Effector memory CD8-positive, alpha-beta T cell (primary cell): ENCODE measurements at regions not wholly inside any gene's neighbourhood (a gene's known extent, or its start where the extent isn't known, plus 50 kb on each side); places are given as distances from the start of the nearest gene placed in this dataset.

ENCODE experiments used
- ATAC-seq: fragments of 150-1000 bp; cut with Tn5 transposase; replicated peaks from 2 replicates; pipeline ENCODE4 v1.10.0; 2021; ENCODE audit warnings: mild to moderate bottlenecking, moderate library complexity
- DNase-seq, 3 experiments: peaks; one replicate each; pipeline ENCODE4 v3.0.0; 2021
- H3K27ac Mint-ChIP-seq, 2 donors: one replicate each; pipeline ENCODE4 v1.8.0; 2022; ENCODE audit warnings: mild to moderate bottlenecking in 2 of 2, mixed read lengths in 2 of 2, moderate library complexity in 2 of 2
- H3K27me3 Mint-ChIP-seq, 2 donors: one replicate each; pipeline ENCODE4 v1.8.0; 2022; ENCODE audit warnings: mixed read lengths in 2 of 2
- H3K36me3 Mint-ChIP-seq: one replicate; pipeline ENCODE4 v1.8.0; 2022; ENCODE audit warnings: mild to moderate bottlenecking, moderate library complexity, mixed read lengths; ENCODE audit not compliant: insufficient read depth
- H3K4me1 Mint-ChIP-seq, 2 donors: one replicate each; pipeline ENCODE4 v1.8.0; 2022; ENCODE audit warnings: low read depth in 2 of 2, mixed read lengths in 2 of 2
- H3K4me3 Mint-ChIP-seq, 2 donors: one replicate each; pipeline ENCODE4 v1.8.0; 2022; ENCODE audit warnings: mild to moderate bottlenecking in 2 of 2, mixed read lengths in 2 of 2, moderate library complexity in 2 of 2
- H3K9me3 Mint-ChIP-seq, 2 donors: one replicate each; pipeline ENCODE4 v1.8.0; 2022; ENCODE audit warnings: mixed read lengths in 2 of 2

DNA sequence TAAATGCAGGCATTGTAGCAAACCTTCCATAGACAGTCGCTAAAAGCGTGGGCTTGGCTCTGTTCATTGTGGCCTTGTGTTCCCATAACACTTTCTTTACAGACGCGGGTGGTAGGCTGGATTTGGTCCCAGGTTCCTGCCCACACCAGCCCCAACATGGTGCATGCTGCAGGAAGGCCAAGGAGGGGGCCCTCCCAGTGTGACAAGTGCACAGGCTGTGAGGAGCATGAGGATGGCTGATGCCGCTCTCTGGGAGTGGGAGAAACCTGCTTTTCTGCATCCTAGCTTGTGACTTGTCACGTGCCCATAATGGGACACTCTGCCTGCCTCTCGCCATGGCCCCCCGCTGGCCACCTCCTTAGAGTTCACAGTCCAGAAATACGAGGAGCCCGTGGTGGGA, 161.8 kb upstream of the B3GAT1 start:
- Mint-ChIP-seq H3K27me3 (peaks cover 42 to 62% of the 10 kb centered on the region in 2 donors), H3K4me3 (no peak overlapping the region), H3K4me1 (no peaks in the 10 kb centered on the region), H3K27ac (no peak overlapping the region), H3K36me3 (no peaks in the 10 kb centered on the region), H3K9me3 (no peaks in the 10 kb centered on the region)
- no peak for ATAC-seq
- no peak for DNase-seq

DNA sequence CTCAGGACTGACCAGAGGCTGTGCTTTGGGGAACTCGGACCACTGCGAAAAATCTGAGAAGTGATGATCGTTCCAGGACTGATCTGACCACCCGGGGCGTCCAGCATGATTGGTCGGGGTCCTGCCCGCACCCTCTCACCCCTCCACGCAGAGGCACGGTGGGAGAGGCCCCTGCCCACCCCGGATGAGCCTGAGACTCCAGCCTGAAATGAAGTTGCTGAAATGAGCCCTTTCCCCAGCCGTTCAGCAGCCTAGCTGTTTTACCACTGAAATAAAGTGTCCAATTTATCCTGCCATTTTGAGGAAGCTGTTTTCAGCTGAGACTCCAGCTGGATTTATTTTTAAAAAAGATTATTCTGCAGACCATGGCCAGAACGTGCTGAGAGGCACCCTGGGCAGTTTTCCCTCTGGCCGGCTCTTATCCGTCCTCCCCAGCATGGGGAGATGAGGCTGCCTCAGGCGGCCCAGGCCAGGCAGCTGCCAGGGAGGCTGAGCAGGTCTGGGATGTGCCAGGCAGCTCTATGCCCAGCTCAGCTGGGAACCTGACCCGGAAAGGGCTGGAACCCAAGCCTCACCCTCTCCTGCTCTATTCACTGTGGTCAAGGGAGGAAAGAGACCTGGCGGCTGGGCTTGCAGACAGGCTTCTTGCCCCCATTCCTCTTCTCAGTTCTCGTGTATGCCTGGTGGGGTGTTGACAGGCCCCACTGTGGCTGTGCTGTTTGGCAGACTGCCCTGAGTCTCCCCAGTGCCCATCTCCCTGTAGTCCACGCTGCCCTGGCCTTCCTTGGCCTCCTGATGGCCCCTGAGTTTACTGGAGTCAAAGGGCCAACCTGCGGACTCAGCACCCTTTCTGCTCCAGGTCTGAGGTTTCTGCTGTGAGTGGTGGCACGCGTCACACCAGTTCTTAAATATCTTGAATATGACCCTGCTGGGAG, 161.0 kb upstream of the B3GAT1 start:
- Mint-ChIP-seq H3K27me3 (peaks cover 37 to 56% of the 10 kb centered on the region in 2 donors), H3K4me1 (no peaks in the 10 kb centered on the region), H3K4me3 (no peak overlapping the region), H3K9me3 (no peaks in the 10 kb centered on the region), H3K36me3 (no peaks in the 10 kb centered on the region), H3K27ac (no peak overlapping the region)
- no peak for DNase-seq
- ATAC-seq, result no peak

DNA sequence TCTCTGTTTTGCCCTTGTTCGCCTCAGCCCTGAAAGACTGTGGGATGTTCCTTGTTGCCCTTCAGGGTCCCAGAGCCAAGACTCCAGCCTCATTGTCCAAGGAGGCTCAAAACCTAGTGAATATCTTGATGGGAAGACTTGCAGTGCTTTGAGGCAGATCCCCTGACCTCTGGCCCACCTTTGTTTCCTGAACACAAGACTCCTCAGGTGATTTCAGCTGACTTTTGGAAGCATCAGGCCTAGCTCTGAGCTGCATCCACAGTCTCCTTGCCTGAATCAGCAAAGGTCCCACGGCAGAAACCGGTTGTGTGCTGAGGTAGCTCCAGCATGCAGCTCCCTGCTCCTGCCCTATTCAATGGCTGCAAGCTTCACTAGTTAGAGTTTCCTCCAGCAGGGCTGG, 159.3 kb upstream of the B3GAT1 start:
- ATAC-seq (no peak), DNase-seq (no peak)
- Mint-ChIP-seq H3K9me3 (no peaks in the 10 kb centered on the region), H3K27ac (no peak overlapping the region), H3K36me3 (no peaks in the 10 kb centered on the region), H3K4me3 (no peak overlapping the region), H3K4me1 (no peaks in the 10 kb centered on the region), H3K27me3 (peaks cover 30 to 39% of the 10 kb centered on the region in 2 donors)

DNA sequence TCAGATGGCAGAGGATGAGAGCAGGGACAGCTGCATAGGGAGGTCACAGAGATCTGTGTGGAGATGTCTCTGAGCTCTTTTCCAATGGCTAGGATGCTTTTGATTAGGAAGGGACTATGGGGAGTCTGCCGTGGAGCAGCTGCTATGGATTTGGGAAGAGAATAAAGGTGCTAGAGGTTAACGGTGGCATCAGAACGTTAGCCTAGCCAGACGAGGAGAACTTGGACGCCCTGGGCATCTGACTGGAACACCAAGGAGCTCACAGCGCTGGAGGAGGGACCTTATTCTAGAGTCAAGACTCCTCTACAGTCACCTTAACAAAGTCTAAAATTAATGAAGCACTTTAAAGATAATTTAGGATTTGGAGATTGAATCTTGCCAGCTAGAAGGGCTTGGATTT, 157.2 kb upstream of the B3GAT1 start:
- Mint-ChIP-seq H3K27me3 (peaks cover 21 to 22% of the 10 kb centered on the region in 2 donors), H3K4me1 (no peaks in the 10 kb centered on the region), H3K36me3 (no peaks in the 10 kb centered on the region), H3K4me3 (no peak overlapping the region), H3K9me3 (no peaks in the 10 kb centered on the region), H3K27ac (no peak overlapping the region)
- ATAC-seq, result no peak
- no peak for DNase-seq

DNA sequence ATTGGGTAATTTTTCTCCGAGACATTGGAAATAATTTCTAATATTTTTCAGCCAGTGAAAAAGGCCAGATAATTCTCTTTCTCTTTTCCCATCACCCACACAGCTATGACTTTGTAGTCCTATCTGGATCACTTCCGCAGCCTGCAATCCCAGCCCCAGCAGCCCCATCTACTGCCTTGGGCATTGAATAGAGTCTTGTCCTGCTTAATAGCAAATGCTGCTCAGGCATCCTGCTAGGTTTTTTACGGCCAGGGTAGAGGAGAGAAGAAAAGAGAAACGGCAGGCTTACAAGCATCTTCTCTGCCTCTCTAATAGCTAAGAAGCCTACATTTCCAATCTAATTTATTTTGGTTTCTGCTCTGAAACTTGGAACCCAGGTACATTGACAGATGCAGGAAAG, 154.3 kb upstream of the B3GAT1 start:
- Mint-ChIP-seq H3K27me3 (peaks cover 16% of the 10 kb centered on the region in 2 donors), H3K27ac (no peak overlapping the region)
- no peak for ATAC-seq

DNA sequence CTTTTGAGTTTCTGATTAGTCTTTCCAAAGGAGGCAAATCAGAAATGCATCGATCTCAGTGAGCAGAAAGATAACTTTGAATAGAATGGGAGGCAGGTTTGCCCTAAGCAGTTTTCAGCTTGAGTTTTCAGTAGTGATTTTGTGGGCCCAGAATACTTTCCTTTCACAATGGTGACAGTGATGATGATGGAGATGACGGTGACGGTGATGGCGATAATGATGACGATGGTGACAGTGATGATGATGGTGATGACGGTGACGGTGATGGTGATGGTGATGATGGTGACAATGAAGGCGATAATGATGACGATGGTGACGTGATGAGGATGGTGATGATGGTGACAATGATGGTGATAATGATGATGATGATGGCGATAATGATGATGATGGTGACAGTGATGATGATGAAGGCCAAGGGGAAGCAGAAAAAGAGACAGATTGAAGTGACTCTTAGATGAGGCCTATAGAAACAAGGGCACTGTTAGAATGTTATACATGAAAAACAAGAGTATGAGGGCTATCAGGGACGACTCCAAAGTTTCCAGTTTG, 153.4 kb upstream of the B3GAT1 start:
- DNase-seq (no peak), ATAC-seq (no peak)
- Mint-ChIP-seq H3K4me3 (no peak overlapping the region), H3K9me3 (no peaks in the 10 kb centered on the region), H3K36me3 (no peaks in the 10 kb centered on the region), H3K27ac (no peak overlapping the region), H3K4me1 (no peaks in the 10 kb centered on the region), H3K27me3 (peaks cover 16 to 17% of the 10 kb centered on the region in 2 donors)

More for the DNA sequence above, 154.3 kb upstream of the B3GAT1 start:
- H3K4me3 Mint-ChIP-seq, result no peak overlapping the region
- DNase-seq, result no peak
- no peaks in the 10 kb centered on the region for H3K4me1 Mint-ChIP-seq
- H3K9me3 Mint-ChIP-seq, result no peaks in the 10 kb centered on the region
- H3K36me3 Mint-ChIP-seq, result no peaks in the 10 kb centered on the region

DNA sequence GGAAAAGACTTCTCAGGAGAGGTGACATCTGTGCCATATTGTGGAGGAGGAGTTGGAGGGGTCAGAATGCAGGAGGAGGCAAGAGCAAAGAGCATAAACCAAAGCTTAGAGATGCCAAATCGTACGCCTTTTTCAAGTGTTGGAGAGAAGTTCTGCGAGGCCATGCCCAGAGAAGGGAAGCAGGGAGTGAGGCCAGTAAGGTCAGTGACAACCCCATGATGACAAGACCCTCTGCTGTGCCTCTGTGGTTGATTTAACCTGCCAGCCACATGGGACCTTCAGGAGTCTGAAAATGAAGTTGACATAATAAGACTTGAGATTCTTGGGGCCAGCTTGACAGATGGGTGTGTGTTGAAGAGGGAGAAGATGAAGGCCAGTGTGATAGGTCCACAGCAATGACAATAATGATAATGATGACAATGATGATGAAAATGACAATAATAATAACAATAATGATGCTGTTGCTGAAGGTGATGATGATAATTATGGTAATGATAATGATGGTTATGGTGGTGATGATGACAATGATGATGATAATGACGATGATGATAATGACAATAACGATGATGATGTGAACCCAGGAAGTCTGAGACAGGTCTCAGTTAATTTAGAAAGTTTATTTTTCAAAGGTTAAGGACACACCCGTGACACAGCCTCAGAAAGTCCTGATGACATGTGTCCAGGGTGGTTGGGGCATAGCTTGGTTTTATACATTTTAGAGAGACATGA, 152.6 kb upstream of the B3GAT1 start:
- no peak for ATAC-seq
- Mint-ChIP-seq H3K36me3 (no peaks in the 10 kb centered on the region), H3K27me3 (peaks cover 14 to 24% of the 10 kb centered on the region in 2 donors), H3K27ac (no peak overlapping the region), H3K9me3 (no peaks in the 10 kb centered on the region), H3K4me3 (no peak overlapping the region), H3K4me1 (no peaks in the 10 kb centered on the region)
- DNase-seq, result no peak

DNA sequence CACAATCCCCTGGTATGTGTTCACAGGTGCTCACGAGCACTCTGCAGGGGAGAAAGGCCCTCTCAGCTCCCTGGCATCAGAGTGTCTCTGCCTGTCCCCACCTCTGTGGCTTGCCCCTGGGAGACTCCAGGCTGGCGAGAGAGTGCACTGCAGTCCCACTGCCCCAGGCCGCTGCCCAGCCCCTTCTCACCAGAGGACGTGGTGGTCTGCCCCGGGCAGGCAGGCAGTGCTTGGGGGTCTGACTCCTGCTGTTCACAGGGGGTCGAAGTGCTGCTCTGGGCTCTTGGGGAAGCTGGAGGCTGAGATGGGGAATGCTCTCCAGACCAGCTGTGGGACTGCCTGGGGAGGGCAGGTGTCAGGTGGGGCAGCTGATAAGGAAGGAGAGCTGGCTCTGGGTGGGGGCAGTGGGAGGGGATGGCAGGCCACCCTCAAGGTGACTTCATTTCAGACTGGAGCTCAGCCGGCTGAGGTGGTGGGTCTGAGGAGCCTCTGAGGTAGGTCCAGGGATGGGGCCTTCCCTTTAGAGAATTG, 151.0 kb upstream of the B3GAT1 start:
- H3K9me3 Mint-ChIP-seq, result no peaks in the 10 kb centered on the region
- H3K4me3 Mint-ChIP-seq, result no peak overlapping the region
- H3K27ac Mint-ChIP-seq, result no peak overlapping the region
- H3K36me3 Mint-ChIP-seq, result no peaks in the 10 kb centered on the region
- DNase-seq (no peak), ATAC-seq (no peak)
- no peaks in the 10 kb centered on the region for H3K4me1 Mint-ChIP-seq
- peaks cover 16 to 32% of the 10 kb centered on the region in 2 donors for H3K27me3 Mint-ChIP-seq

DNA sequence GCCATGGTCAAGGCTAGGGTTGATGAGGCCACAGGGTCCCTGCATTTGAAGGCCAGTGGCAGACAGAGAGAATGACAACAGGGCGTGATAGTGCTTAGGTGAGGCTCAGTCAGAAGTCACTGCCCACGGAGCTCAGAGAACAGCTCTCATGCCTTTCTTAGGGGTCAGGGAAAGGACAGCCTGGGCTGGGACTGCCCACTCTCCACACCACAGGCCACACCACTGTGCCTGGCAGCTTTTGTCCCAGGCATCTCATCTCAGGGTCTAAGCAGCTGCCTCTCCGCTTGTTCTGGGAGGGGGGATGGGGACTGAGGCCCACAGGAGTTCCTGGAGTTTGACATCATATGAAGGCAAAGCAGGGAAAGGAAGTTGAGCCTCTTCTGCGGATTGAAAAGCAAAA, 150.2 kb upstream of the B3GAT1 start:
- Mint-ChIP-seq H3K27ac (no peak overlapping the region), H3K4me1 (no peaks in the 10 kb centered on the region), H3K9me3 (no peaks in the 10 kb centered on the region), H3K36me3 (no peaks in the 10 kb centered on the region), H3K27me3 (peaks cover 16 to 40% of the 10 kb centered on the region in 2 donors), H3K4me3 (no peak overlapping the region)
- DNase-seq, result no peak
- no peak for ATAC-seq

DNA sequence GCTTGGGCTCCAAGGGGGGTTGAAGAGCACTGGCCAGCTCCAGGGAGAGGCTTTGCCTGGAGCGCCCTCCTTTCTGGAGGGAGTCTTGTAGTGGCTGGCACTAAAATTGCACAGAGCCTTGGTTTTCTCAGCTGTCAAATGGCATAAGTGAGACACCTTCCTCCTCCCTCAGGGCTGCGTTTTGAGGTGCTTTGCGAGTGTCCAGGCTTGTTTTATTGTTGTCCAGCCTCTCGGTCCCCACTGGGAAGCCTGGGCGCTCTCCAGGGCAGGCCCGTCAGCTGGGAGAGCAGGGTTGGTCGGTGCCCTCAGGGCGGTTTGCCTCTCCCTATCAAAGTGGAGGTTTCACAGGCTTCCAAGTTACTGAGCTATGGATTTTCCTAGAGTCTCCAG, 149.3 kb upstream of the B3GAT1 start:
- no peak for ATAC-seq
- no peak for DNase-seq
- peaks cover 16 to 40% of the 10 kb centered on the region in 2 donors for H3K27me3 Mint-ChIP-seq
- H3K9me3 Mint-ChIP-seq, result no peaks in the 10 kb centered on the region
- H3K36me3 Mint-ChIP-seq, result no peaks in the 10 kb centered on the region
- H3K4me1 Mint-ChIP-seq, result no peaks in the 10 kb centered on the region
- no peak overlapping the region for H3K27ac Mint-ChIP-seq
- no peak overlapping the region for H3K4me3 Mint-ChIP-seq

DNA sequence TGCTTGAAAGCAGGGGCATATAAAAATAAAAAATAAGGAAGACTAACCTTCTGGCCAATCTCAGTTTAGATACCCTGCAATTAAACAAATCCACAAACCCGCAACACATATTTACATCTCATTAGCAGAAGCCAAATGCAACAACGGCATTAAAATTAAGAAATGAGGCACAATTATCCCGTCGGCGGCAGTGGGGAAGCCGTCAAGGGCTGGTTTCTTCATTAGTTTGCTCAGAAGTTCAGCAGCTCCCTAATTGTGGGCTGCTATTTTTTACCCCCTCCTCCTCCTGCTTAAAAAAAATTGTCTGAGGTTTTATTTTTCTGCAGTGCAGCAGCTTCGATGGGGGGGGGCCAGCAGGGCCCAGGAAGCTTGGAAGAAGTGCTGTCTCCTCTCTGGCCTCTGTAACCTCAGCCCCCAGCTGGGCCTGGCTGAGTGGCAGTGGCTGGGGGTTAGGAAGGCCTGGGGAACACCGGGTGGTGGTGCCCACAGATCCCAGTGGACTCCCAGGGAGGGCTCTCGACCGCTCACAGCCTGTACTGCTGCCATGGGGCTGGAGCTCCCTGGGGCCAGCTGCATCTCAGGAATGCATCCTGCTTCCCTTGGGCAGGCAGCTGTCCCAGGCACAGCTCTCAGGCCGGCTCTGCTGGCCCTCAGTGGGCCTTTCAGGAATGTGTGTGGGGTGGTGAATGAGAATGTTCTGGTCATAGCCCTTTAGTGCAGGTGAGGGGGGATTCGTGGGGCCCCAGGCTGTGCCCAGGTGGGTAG, 148.7 kb upstream of the B3GAT1 start:
- no peak overlapping the region for H3K27ac Mint-ChIP-seq
- ATAC-seq, result no peak

DNA sequence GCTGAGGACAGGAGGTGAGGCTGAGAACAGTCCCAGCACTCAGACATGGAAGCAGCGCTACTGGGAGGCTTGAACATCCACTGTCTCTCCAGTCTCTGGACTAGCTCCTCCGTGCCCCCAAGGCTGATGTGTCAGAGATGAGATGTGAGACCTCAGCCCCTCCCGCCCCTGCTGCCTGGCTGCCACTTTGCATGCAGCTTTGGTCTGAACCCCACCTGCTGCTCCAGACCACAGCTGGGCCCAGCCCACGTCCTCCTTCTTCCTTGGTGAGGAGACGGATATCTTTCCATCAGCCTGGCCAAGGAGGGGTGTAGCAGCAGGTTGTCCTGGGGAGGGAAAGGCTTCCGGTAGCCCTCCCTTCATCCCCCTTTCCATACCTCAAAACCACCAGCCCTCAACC, 148.0 kb upstream of the B3GAT1 start:
- Mint-ChIP-seq H3K4me1 (no peaks in the 10 kb centered on the region), H3K9me3 (no peaks in the 10 kb centered on the region), H3K27me3 (peaks cover 16 to 46% of the 10 kb centered on the region in 2 donors), H3K4me3 (no peak overlapping the region), H3K27ac (no peak overlapping the region), H3K36me3 (no peaks in the 10 kb centered on the region)
- ATAC-seq (no peak), DNase-seq (no peak)

More for the DNA sequence above, 148.7 kb upstream of the B3GAT1 start:
- Mint-ChIP-seq H3K4me1 (no peaks in the 10 kb centered on the region), H3K4me3 (no peak overlapping the region), H3K9me3 (no peaks in the 10 kb centered on the region), H3K27me3 (peaks cover 16 to 40% of the 10 kb centered on the region in 2 donors), H3K36me3 (no peaks in the 10 kb centered on the region)
- no peak for DNase-seq

DNA sequence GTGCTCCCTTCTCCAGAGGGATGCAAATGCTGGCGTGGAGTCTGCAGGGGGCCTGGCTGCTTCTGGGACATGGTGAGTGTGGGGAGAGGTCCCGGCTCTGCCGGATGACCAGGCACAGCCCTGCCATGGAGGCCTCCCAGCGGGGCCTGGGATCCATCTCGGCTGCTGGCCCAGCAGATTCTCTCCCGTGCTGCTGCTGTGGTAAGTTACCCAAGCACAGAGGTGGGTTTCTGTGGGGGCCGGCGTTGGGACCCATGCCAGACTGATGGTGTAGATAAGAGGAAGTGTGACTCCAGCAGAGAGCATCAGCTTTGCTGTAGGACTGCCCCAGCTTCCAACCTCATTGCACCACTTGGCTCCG, 147.5 kb upstream of the B3GAT1 start:
- Mint-ChIP-seq H3K9me3 (no peaks in the 10 kb centered on the region), H3K27me3 (peaks cover 16 to 51% of the 10 kb centered on the region in 2 donors), H3K27ac (no peak overlapping the region), H3K4me3 (no peak overlapping the region), H3K4me1 (no peaks in the 10 kb centered on the region), H3K36me3 (no peaks in the 10 kb centered on the region)
- ATAC-seq (no peak), DNase-seq (no peak)
